HG02610 (cell line): ENCODE measurements at regions not wholly inside any gene's neighbourhood (a gene's known extent, or its start where the extent isn't known, plus 50 kb on each side); places are given as distances from the start of the nearest gene placed in this dataset.

Experiments
- ATAC-seq: cut with Tn5 transposase; IDR thresholded peaks from one replicate; pipeline ENCODE4 v1.9.1; 2021; ENCODE audit warnings: mild to moderate bottlenecking, moderate library complexity; ENCODE audit not compliant: unreplicated experiment

DNA sequence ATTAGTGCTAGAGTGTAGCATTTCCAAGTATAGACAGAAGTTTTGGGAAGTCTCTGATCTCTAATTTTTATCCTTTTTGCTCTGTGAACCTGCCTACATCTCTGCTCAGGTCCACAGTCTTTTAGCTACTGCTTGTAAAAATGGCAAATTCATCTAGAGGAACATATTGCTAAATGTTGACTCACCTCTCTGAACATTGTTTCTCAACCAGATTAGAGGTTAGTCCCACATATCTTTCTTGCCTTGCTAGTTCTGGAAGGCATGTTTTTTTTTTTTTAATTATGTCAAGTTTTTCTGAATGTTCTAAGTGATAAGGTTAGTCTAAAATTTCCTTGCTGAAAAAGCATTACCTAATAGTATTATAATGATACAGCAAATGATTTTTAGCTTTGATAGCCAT is 2889.6 kb upstream of the PCDH20 start:
- no peak for ATAC-seq

DNA sequence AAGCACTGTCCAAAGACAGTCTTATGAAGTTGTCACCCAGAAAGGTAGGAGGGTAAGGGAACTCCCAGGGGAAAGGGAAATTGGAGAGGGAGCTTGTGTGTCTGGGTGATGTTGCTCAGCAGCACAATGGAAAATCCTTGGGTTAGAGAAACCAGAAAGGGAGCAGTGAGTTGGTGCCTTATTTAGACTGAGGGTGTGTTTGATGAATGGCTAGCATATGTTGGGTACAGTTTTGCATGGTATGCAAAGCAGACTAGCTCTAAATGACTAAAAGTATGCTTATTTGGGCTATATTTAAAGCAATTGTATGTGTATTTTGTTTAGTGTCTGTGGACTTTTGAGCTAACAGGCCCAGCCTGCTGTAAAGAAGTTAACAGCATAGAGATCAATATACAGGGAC is 2884.6 kb upstream of the PCDH20 start:
- no peak for ATAC-seq

DNA sequence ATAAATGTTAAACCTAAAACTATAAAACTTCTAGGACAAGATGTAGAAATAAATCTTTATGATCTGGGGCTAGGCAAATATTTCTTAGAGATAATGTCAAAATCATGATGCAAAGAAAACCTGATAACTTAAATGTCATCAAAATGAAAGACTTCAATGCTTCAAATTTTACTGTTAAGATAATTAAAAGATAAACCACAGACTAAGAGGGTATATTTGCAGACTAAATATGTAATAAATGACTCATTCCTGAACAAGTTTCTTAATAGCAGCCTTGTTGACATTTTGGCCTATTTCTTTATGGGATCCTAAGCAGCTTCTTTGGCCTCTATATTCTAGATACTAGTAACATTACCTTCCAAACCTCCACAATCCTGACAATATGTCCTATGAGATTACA is 2878.3 kb upstream of the PCDH20 start:
- ATAC-seq = no peak

DNA sequence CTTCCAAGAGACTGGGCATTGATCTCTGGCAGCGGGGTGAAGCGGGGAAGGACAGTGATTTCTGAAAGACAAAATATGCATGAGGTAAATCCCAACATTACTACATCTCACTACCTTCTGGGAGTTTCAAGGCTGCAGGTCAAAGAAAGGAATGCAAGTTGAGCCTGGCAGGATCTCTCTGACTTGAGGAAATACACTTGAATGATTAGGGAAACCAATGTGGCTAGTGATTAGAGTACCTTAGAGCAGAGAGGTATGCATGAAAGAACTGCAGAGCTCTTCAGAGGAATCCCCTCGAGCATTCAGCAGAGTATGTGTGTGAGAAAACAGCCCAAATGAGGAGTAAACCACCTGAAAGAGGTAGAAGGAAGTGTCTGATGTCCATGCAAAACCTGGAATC is 2874.1 kb upstream of the PCDH20 start:
- peak; percentile 83 for ATAC-seq

DNA sequence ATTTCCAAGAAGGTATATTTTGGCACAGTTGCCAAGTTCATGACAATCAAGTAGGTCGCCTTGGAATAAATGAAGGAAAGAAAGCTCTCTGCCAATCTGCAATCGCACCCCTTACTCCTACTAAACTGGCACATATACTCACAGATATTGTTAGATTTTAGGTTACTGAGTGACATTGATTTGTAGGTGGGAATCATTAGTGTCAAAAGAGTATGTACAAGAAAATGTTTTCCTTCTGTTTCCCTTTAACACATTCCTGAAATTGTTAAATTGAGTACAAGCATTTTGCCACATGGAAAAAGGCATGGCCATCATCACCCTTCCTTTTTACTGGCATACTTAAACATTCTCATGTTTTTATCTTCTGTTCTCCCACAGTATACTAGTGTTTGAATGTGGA is 2868.3 kb upstream of the PCDH20 start:
- ATAC-seq = no peak

DNA sequence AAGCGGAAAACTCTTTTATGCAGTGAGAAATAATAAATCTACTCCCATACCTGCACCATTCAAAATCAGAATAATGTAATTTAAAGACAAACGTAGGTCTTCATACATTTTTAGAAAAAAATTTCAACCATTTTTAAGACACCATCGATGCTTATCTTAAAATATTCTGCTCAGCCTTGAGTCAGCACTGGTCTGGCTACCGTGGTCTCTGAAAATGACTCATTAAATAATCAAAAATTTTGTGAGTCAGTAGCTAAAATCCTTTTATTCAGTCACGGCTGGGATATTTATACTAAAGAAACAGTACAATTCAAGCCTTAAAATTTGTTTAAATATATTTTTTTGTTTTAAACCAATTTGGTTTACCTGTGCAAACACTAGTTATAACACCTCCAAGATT is 2862.8 kb upstream of the PCDH20 start:
- no peak for ATAC-seq

DNA sequence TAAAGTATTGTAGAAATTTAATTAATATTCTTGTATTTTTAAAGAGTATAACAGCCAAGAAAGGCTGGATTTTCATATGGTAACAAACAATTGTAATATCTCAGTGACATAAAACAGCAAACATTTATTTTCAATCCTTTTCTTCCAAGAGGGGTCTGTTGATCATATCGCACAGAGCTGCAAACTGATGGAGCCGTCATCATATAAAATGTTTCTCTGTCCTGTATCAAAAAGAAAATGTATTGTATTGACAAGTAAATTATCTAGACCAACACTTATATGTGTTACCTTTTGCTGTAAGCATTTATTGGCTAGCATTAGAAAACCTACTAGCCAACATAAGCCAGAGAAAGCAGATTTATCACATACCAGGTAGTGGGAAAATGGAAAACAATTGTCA is 2861.4 kb upstream of the PCDH20 start:
- ATAC-seq = no peak

DNA sequence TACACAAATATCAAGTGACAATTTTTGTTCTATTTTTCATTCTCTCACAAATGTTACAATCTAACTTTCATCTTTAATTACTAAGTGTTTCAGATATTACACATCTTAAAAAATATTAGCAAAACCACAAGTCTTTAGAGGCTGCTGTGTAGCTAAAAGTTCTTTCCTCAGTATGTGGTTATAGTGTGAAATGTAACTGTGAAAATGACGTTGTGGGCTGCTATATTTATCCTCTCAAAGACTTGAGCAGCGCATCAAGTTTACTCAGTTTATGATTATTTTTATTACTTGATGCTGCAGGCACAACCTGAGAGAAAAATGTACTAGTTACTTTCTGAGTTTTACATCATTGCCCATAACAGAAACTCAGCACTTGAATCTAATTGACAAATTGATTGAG is 2860.6 kb upstream of the PCDH20 start:
- ATAC-seq = no peak

DNA sequence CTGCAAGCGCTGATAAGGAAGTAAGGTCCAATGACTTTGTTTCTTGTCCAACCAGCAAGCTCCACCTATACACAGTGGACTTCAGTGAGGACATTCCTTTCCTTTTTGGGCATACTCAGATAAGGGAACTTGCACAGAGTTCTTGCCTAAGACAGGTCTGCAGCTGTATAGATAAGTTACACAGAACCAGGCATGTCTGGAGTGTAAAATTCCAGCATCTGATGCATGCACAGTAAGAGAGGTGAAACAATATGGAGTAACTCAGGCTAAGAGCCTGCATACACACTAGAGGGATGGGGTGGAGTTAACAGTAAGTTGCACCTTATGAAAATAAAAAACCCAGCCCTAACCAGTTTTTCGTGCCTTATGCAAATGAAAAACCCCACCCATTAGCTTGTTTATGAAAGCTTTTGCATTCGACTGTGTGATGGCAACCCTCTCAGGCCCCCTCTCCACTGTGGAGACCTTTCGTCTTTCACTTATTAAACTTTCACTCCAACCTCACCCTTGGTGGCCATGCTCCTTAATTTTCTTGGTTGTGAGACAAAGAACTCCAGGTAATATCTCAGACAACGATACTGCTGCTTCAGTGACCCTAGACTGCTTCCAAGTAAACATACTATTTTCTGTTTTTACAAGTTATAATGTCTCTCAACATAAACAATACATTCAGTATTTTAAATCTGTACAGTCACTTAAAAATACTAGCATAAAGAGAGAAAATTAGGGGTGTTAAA is 2859.0 kb upstream of the PCDH20 start:
- ATAC-seq = no peak

DNA sequence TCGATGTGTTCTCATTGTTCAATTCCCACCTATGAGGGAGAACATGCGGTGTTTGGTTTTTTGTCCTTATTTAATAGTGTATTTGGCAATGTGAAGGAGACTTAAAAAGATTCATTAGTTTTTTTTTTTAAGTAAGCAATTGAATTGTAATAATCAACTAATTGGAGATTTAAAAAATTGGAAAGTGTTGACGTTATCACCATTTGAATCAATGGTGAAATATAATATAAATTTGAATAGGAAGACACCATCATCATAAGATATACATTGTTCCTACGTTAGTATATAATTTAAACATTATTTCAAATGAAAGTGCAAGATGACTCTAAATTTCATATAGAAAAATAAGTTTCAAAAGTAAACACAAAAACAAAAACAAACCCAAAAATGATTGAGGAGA is 2858.1 kb upstream of the PCDH20 start:
- no peak for ATAC-seq

DNA sequence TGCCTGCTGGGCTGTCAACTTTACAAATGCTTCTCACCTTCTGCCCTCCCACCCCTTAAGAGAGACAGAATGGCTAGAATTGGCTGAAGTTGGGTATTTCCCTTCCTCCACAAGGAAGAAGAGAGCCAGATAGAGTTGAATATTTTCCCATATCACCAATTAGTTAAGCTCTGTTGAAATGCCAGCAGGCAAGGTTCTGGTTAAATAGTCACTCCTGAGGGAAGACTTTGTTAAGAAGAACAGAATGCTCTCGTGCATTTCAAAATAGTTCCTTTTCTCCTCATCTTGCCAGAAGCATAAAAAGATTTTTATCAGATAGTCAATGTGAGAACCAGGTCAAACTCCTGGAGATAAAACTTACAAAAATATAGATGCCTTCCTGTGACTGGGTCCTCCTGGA is 2857.0 kb upstream of the PCDH20 start:
- ATAC-seq = no peak

DNA sequence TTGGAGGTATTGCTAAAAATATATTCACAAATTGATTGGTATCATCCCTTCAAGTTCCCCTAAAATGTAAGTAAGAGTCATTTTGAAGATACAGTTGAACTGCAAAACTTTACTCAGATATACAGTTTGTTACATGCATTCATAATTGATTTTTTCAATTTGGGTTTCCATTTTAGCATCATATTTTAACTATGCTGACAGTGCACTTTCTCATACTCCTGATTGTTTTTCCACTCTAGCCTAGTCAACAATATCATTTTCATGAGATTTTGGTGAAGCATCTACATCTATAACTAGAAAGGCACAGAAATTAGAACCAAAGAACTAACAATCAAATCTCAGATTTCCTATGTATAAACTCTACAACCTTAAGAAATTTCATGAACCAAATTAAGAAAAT is 2850.4 kb upstream of the PCDH20 start:
- no peak for ATAC-seq

DNA sequence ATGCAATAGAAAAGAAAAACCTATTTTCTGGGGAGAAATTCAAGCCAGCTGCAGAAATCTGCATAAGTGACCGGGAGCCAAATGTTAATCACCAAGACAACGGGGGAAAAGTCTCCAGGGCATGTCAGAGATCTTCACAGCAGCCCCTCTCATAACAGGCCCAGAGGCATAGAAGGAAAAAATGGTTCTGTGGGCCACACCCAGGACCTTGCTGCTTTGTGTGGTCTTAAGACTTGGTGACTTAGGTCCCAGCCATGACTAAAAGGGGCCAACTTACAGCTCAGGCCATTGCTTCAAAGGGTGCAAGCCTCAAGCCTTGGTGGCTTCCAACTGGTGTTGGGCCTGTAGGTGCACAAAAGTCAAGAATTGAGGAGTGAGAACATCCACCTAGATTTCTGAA is 2847.6 kb upstream of the PCDH20 start:
- no peak for ATAC-seq

DNA sequence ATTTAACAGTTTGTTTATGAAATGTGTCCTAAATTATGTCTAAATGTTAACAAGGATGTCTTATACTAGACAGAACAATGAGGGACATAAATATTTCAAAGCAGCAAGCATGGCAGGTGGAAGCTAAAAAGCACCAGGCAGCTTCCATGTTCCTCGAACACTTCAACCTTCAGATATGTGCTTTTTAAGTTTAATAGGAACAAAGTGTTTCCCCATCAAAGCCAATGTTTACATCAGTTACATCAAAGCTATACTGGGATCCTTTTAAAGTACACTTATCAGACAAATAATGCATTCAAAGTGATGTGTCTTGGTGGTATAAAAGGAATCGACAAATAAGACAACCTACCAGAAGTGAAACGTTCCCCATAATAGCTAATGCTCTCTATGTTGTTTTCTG is 2841.1 kb upstream of the PCDH20 start:
- no peak for ATAC-seq

DNA sequence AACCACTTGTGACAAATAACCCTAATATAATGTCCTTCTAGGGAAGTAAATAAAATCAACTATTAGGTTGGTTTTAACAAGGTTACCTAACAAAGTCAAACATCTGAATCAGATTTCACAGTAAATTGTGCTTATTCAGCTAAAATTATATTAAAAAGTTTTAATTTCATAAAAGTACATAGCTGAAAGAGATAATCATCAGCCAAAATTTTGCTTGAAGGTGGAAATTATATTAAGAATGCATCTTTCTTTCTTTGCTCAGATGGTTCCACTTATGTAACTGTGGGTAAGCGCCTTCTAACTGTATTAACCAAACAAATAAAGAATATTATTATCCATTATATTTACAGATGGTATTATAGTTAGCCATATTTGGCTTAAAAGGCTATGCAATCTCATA is 2840.3 kb upstream of the PCDH20 start:
- no peak for ATAC-seq

DNA sequence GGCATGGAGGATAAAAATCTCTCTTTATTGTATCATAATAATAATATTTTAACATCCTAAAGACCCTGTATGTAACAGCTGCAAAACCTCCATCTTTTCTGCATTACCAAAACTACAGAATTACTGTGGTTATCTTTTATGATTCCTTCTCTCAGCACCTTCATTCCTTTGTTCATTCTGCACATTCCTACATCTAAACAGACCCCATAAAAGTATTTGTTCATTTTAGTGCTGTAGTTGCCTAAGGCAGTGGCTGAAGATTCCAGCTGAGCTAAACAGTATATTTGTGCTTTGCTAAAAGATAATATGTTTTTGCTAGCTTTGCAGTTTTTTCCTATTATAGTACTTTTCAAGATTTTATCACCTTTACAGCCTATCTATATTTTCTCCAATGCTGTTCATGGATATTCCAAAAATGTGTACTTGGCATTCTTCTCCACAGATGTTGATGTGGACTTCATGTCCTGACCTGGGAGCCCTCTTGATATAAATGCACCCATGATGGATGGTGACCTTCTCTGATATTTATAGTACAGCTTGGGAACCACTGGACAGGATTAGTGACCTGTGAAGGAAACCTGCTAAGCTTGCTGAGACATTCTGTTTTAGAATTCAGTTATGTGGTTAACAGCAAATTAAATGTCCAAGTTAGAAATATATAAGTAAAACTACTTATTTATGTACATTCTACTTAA is 2832.9 kb upstream of the PCDH20 start:
- ATAC-seq = no peak

DNA sequence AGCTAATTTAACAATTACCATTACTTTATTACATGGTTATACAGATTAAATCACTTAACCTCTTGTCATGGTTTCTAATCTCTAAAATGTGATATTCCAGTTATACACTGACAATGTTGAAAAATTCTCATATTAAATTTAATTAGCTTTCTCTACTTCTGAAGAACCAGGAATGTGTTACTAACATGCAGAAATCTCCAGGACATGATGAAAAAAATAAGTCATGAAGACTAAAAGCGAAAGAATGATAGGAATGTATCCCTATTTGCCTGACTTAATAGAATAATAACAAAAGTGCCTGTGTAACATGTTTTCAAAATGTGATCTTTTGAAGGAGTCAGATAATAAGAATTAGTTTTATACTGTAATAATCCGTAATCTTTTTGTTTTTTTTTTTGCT is 2823.7 kb upstream of the PCDH20 start:
- ATAC-seq = no peak

DNA sequence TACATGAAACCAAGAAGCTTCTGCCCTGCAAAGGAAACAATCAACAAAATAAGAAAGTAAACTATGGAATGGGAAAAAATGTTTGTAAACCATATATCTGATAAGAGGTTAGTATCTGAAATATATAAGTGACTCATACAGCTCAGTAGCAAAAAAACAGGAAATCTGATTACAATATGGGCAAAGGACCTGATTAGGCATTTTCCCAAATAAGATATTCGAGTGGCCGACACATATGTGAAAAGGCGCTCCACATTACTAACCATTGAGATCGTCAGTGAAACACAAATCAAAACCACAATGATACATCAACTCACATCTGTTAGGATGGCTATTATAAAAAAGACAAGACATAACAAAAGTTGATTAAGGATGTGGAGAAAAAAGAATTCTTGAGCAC is 2818.6 kb upstream of the PCDH20 start:
- ATAC-seq = no peak

DNA sequence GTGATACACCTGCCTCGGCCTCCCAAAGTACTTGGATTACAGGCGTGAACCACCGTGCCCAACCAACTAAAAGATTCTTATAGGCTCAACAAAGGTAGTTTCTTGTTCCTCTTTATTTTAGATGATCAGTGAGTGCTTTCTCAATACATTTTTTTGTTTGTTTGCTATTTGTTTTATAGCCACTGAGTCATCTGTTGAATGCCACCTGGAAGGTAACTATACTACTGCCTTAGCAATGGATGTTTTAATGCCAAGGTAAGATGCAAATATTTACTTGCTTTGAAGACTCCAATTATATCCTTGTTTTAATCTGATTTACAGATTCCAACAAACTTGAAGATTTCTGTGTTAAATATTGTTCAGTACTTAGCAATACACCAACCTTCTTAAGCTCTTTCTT is 2807.4 kb upstream of the PCDH20 start:
- no peak for ATAC-seq

DNA sequence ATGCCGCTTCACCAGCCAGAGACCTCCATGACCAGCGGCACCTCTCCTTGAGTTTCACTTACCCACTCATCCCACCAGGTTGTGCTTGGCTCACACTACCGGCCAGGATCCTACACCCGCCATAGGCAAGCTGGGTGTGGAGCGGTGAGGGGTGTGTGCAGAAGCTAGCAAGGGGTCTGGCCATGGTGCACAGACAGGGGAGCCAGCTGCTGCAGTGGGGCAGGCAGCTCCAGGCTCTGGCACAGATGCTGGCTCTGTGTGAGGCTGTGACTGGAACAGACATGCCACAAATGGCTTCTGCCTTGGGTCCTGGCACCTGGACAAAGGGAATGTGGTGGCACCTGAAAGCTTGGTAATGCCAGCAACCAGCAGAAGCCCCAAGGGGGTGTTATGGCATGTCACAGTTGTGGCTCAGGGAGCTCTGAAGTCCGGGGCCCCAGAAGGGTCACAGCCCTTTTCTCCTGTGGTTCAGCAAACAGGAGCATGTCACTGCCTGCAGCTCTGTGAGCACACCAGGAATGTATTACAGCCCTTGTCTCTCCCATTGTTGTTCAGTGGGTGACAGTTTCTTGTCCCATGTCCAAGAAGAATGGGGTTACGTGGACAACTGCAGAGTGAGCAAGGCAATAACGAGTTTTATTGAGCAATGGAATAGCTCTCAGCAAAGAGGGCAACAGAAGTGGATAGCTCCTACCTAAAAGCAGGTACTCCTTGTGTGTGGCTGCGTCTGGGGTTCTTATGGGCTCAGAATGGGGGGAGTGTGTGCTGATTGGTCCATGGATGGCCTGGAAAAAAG is 2791.0 kb upstream of the PCDH20 start:
- no peak for ATAC-seq

DNA sequence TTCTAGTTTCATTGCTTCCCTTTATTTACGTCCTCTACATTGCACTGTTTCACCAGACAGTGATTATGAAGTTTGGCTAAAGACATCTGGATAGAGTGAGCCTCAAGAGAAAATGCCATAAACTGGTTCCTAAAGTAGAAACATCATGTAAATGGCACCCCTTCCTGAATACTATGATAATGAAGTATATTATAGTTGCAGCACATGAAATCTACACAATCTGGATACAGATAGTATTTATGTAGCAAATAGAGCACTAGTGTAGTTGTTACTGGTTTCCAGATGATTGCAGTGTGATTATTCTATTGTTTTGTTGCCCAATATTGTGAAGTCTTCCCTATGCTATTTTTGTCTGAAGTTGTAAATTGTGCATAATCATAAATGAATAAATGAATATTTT is 2786.9 kb upstream of the PCDH20 start:
- no peak for ATAC-seq

DNA sequence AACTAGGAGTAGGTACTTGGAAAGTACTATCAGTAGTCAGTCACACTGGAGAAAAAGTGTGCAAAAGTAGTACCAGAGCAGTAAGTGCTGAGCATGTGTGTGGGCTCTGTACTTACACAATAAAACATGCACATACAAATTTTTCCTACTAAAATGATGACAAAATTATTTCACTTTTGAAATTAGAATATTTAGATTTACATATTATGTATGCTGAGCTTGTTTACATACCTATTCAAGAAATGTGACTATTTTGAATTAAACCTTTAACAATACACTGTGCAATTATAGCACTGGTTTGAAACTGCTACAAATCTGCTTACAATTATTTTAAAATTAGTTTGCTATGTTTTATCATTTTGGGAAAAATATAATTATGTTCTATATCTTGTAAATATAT is 2781.6 kb upstream of the PCDH20 start:
- no peak for ATAC-seq
